ENCODE measurements at regions not wholly inside any gene's neighbourhood (a gene's known extent, or its start where the extent isn't known, plus 50 kb on each side); places are given as distances from the start of the nearest gene placed in this dataset.

GRCh38 chr15:29411299-29411698 lies 141.7 kb upstream of the NSMCE3 start:
- TF ChIP-seq POLR2AphosphoS5 (IDR thresholded peaks at IDR 0.05; ENCODE audit: insufficient read depth, low read depth, low read length) (no peak), POLR2A (IDR thresholded peaks at IDR 0.05; ENCODE audit: low read depth, low read length) (no peak), MYC (IDR thresholded peaks at IDR 0.05; ENCODE audit: low read depth, low read length) (no peak), CTCF (IDR thresholded peaks at IDR 0.05; ENCODE audit: extremely low read depth in 1 of 2, insufficient read depth in 1 of 2, low read depth in 1 of 2, low read length in 2 of 2) (no peak), JUN (IDR thresholded peaks at IDR 0.05; ENCODE audit: borderline replicate concordance, insufficient read depth, insufficient read length, low read depth) (no peak)
